K562 (cell line): ENCODE measurements at regions not wholly inside any gene's neighbourhood (a gene's known extent, or its start where the extent isn't known, plus 50 kb on each side); places are given as distances from the start of the nearest gene placed in this dataset.

Experiments
- ATAC-seq: fragments of 200-7000 bp; cut with Tn5 transposase; 3 replicates; pipeline ENCODE4 v1.9.1; 2020; ENCODE audit warnings: moderate library complexity
- BruUV-seq: library from RNA; stranded (reverse); fragments of 400-500 nt; replicated peaks from 2 replicates; lab custom pipeline; 2021; lab: Mats Ljungman, UMichigan
- CTCF ChIA-PET: fragments of 300-600 bp; formaldehyde crosslinking; extraction: SDS; loops from one replicate; lab custom pipeline; 2021; ENCODE audit warnings: low intra/inter-chr PET ratio; lab: Yijun Ruan, JAX
- POLR2A ChIA-PET: fragments of 300-600, 350-650 bp; sonication (Branson Sonifier 250); formaldehyde crosslinking; extraction: SDS; loops from one replicate; lab custom pipeline; 2021; ENCODE audit warnings: antibody characterized with exemption, inconsistent platforms; lab: Yijun Ruan, JAX
- DNase-seq, 4 experiments: peaks; one replicate each; pipeline versions ENCODE4 v3.0.0 to v3.0.0-alpha.2; 2011 to 2018; ENCODE audit warnings: low spot score in 3 of 4, mixed read lengths in 3 of 4; ENCODE audit errors: extremely low read depth in 1 of 4
- FAIRE-seq: peaks from 2 replicates; lab custom pipeline; 2011; peaks lifted over from hg19 to GRCh38; lab: Jason Lieb, UNC
- H2AFZ ChIP-seq: 2 replicates; pipeline ENCODE4 v1.6.0; 2011; ENCODE audit warnings: low read depth, low read length, control low read depth, inconsistent platforms
- H3K27ac ChIP-seq: fragments of 200-600 bp; 3 replicates; pipeline ENCODE4 v1.8.0; 2011; ENCODE audit warnings: low read depth, mild to moderate bottlenecking, control low read depth, inconsistent platforms, low read length, moderate library complexity, mixed read lengths; ENCODE audit errors: extremely low read depth
- H3K27me3 ChIP-seq, 2 experiments: fragments of 300-600 bp in 1 of 2; 2 replicates in 1 of 2; 3 replicates in 1 of 2; pipeline versions ENCODE4 v1.6.0 to v1.8.0; 2011; ENCODE audit warnings: inconsistent platforms in 2 of 2, low read length in 2 of 2, mild to moderate bottlenecking in 1 of 2, mixed read lengths in 1 of 2, moderate library complexity in 1 of 2; ENCODE audit not compliant: control insufficient read depth in 2 of 2, insufficient read depth in 2 of 2
- H3K36me3 ChIP-seq: fragments of 300-600 bp; 3 replicates; pipeline ENCODE4 v1.8.0; 2011; ENCODE audit warnings: mild to moderate bottlenecking, low read length, inconsistent platforms; ENCODE audit not compliant: control insufficient read depth, insufficient read depth
- H3K4me1 ChIP-seq, 2 experiments: fragments of 200-600 bp in 1 of 2; replicated peaks in 1 of 2; 2 replicates in 1 of 2; 3 replicates in 1 of 2; pipeline versions ENCODE4 v1.5.1 to v1.8.0; 2011; ENCODE audit warnings: inconsistent platforms in 2 of 2, low read length in 2 of 2, mild to moderate bottlenecking in 1 of 2, mixed read lengths in 1 of 2, moderate library complexity in 1 of 2; ENCODE audit not compliant: control insufficient read depth in 2 of 2, insufficient read depth in 2 of 2
- H3K4me2 ChIP-seq: 2 replicates; pipeline ENCODE4 v1.6.1; 2011; ENCODE audit warnings: low read length, control low read depth, inconsistent platforms, mixed read lengths; ENCODE audit not compliant: insufficient read depth
- H3K4me3 ChIP-seq: fragments of 200-600 bp; sonication (generic), shearing (Covaris generic); 2 replicates; pipeline ENCODE4 v1.5.1; 2016; ENCODE audit warnings: control low read depth, inconsistent platforms
- H3K79me2 ChIP-seq: fragments of 200-600 bp; 3 replicates; pipeline ENCODE4 v1.8.0; 2011; ENCODE audit warnings: low read length, inconsistent platforms; ENCODE audit not compliant: control insufficient read depth, insufficient read depth
- H3K9ac ChIP-seq, 2 experiments: 2 replicates each; pipeline versions ENCODE4 v1.6.0 to v1.6.1; 2011; ENCODE audit warnings: low read depth in 2 of 2, low read length in 2 of 2, control low read depth in 1 of 2, inconsistent platforms in 1 of 2, mild to moderate bottlenecking in 1 of 2, mixed read lengths in 1 of 2; ENCODE audit not compliant: insufficient read depth in 1 of 2
- H3K9me1 ChIP-seq: one replicate; pipeline ENCODE4 v1.6.0; 2011; ENCODE audit warnings: inconsistent platforms, mild to moderate bottlenecking, low read length, moderate library complexity; ENCODE audit not compliant: control insufficient read depth, insufficient read depth
- H3K9me3 ChIP-seq: replicated peaks from 2 replicates; pipeline ENCODE4 v1.5.1; 2011; ENCODE audit warnings: low read depth, low read length, inconsistent platforms; ENCODE audit not compliant: control insufficient read depth, insufficient read depth
- H4K20me1 ChIP-seq: replicated peaks from 2 replicates; pipeline ENCODE4 v1.6.1; 2011; ENCODE audit warnings: low read length, inconsistent platforms, mixed read lengths; ENCODE audit not compliant: control insufficient read depth, insufficient read depth
- CEBPG ChIP-seq, 3 experiments: fragments of 200-800 bp in 1 of 3; sonication (Bioruptor generic) in 1 of 3; sonication (generic) in 1 of 3; formaldehyde crosslinking in 1 of 3; IDR thresholded peaks in 2 of 3; conservative IDR thresholded peaks in 1 of 3; 2 replicates each; pipeline versions ENCODE4 v1.6.1 to v1.8.0; 2016 to 2022; ENCODE audit warnings: missing compliant biosample characterization in 2 of 3, missing genetic modification characterization in 2 of 3, mild to moderate bottlenecking in 1 of 3, missing genetic modification reagents in 1 of 3
- ELF1 ChIP-seq: fragments of 200-800 bp; sonication (Bioruptor generic); IDR thresholded peaks from 2 replicates; pipeline ENCODE4 v1.6.1; 2016; ENCODE audit warnings: missing genetic modification characterization, missing compliant biosample characterization
- NCOA2 ChIP-seq, 2 experiments: fragments of 450-650 bp; IDR thresholded peaks; 2 replicates each; pipeline ENCODE4 v1.6.1; 2018; ENCODE audit warnings: mild to moderate bottlenecking in 2 of 2, moderate library complexity in 1 of 2; ENCODE audit not compliant: partially characterized antibody in 2 of 2
- PREB ChIP-seq: sonication (generic); formaldehyde crosslinking; IDR thresholded peaks from 2 replicates; pipeline ENCODE4 v1.8.1; 2023; ENCODE audit warnings: mild to moderate bottlenecking, missing genetic modification reagents
- RFX1 ChIP-seq: fragments of 450-650 bp; IDR thresholded peaks from 2 replicates; pipeline ENCODE4 v1.6.1; 2016; ENCODE audit warnings: mild to moderate bottlenecking, moderate library complexity
- TCF7 ChIP-seq: sonication (generic); IDR thresholded peaks from 2 replicates; pipeline ENCODE4 v1.6.1; 2016; ENCODE audit warnings: antibody characterized with exemption, borderline replicate concordance
- ZBTB11 ChIP-seq, 3 experiments: fragments of 200-800 bp in 1 of 3; fragments of 250-450 bp in 1 of 3; fragments of 450-650 bp in 1 of 3; sonication (Bioruptor Pico) in 1 of 3; sonication (Bioruptor generic) in 1 of 3; formaldehyde crosslinking in 1 of 3; IDR thresholded peaks; 2 replicates each; pipeline versions ENCODE4 v1.6.1 to v1.8.0; 2016 to 2022; ENCODE audit warnings: mild to moderate bottlenecking in 2 of 3, missing genetic modification characterization in 2 of 3, missing compliant biosample characterization in 1 of 3, moderate library complexity in 1 of 3
- ZNF76 ChIP-seq: fragments of 250-450 bp; sonication (Bioruptor Pico); IDR thresholded peaks from 2 replicates; pipeline ENCODE4 v1.4.0; 2020; ENCODE audit warnings: mild to moderate bottlenecking, moderate library complexity, borderline replicate concordance
- WGBS: fragments of 100-300 bp; shearing (Covaris generic); methylation state at CpG from one replicate; pipeline ENCODE4 v1.1.6; 2016; ENCODE audit warnings: low coverage, mixed read lengths; ENCODE audit not compliant: insufficient coverage; ENCODE audit errors: missing lambda C conversion rate; 5-methylcytosine and 5-hydroxymethylcytosine counted together
- in situ Hi-C: fragments of 300-500 bp; cut with MboI; formaldehyde crosslinking; loops from 4 replicates; pipeline ENCODE4 v1.15.0; 2018; ENCODE audit warnings: inconsistent platforms, mixed read lengths
- intact Hi-C: fragments of 100-400 bp; cut with micrococcal nuclease; formaldehyde crosslinking; loops from 2 replicates; pipeline ENCODE4 v1.14.2; 2022

GRCh38 chr13:106297283-106297682 is 238.2 kb downstream of the EFNB2 start:
- no peak overlapping the region for H2AFZ ChIP-seq
- 0% methylated on average over 1 of the region's 1 CpG for whole genome bisulfite sequencing
- no peak for FAIRE-seq
- intact Hi-C loops (no loop called here), in situ Hi-C loops (no loop called here)
- H3K4me3 ChIP-seq, result no peak overlapping the region
- no peaks in the 10 kb centered on the region for H3K9me3 ChIP-seq
- no peak for TF ChIP-seq CEBPG (CRISPR knock-in tag; IDR thresholded peaks at IDR 0.05)
- TF ChIP-seq CEBPG (tag; conservative IDR thresholded peaks at IDR 0.05 in 1 of 2, IDR thresholded peaks at IDR 0.05 in 1 of 2), result no peak
- no peak for TF ChIP-seq ZBTB11 (CRISPR knock-in tag; IDR thresholded peaks at IDR 0.05)
- TF ChIP-seq TCF7, result no peak
- TF ChIP-seq RFX1, result no peak
- no peak for TF ChIP-seq ELF1 (tag)
- TF ChIP-seq PREB (CRISPR knock-in tag), result no peak
- no peak for TF ChIP-seq ZNF76 (CRISPR knock-in tag)
- TF ChIP-seq NCOA2 (IDR thresholded peaks at IDR 0.05; ENCODE audit: partially characterized antibody in 2 of 2), result no peak
- BruUV-seq, result no TSS peak
- no peaks in the 10 kb centered on the region for H4K20me1 ChIP-seq
- no peaks in the 10 kb centered on the region for H3K27me3 ChIP-seq
- no peak overlapping the region for H3K4me2 ChIP-seq
- H3K4me1 ChIP-seq, result no peaks in the 10 kb centered on the region
- H3K9ac ChIP-seq, result no peak overlapping the region
- DNase-seq, result no peak
- ATAC-seq, result no peak
- ChIA-PET CTCF (no interaction called here), POLR2A (no interaction called here)
- no peaks in the 10 kb centered on the region for H3K9me1 ChIP-seq
- no peak overlapping the region for H3K27ac ChIP-seq
- H3K36me3 ChIP-seq, result no peaks in the 10 kb centered on the region
- H3K79me2 ChIP-seq, result no peaks in the 10 kb centered on the region
